HepG2 (cell line): ENCODE measurements at regions not wholly inside any gene's neighbourhood (a gene's known extent, or its start where the extent isn't known, plus 50 kb on each side); places are given as distances from the start of the nearest gene placed in this dataset.

Source experiments
- HNRNPK ChIP-seq: fragments of 200-400 bp; formaldehyde crosslinking; IDR thresholded peaks from 2 replicates; pipeline ENCODE4 v1.6.1; 2018; ENCODE audit warnings: low read length, low read depth, moderate library complexity, mild to moderate bottlenecking; ENCODE audit not compliant: poor library complexity, severe bottlenecking
- NFIB ChIP-seq: sonication (generic); formaldehyde crosslinking; IDR thresholded peaks from 2 replicates; pipeline ENCODE4 v1.9.0; 2021; ENCODE audit warnings: missing genetic modification reagents, mild to moderate bottlenecking, borderline replicate concordance
- SCMH1 ChIP-seq: sonication (generic); formaldehyde crosslinking; IDR thresholded peaks from 2 replicates; pipeline ENCODE4 v1.9.0; 2021; ENCODE audit warnings: missing genetic modification reagents, mild to moderate bottlenecking, borderline replicate concordance
- ZBTB38 ChIP-seq: sonication (generic); formaldehyde crosslinking; IDR thresholded peaks from 2 replicates; pipeline ENCODE4 v1.5.1; 2020; ENCODE audit warnings: mild to moderate bottlenecking, missing genetic modification reagents
- ZNF839 ChIP-seq: sonication (generic); formaldehyde crosslinking; IDR thresholded peaks from 2 replicates; pipeline ENCODE4 v1.4.0; 2020; ENCODE audit warnings: missing genetic modification reagents, mild to moderate bottlenecking, borderline replicate concordance
- TF ChIP-seq, protein P1 (sequence below): sonication (generic); formaldehyde crosslinking; IDR thresholded peaks from 2 replicates; pipeline ENCODE4 v1.4.0; 2020; ENCODE audit warnings: missing genetic modification reagents
- TF ChIP-seq, protein P2 (sequence below): sonication (generic); formaldehyde crosslinking; IDR thresholded peaks from 2 replicates; pipeline ENCODE4 v1.5.1; 2020; ENCODE audit warnings: mild to moderate bottlenecking, missing genetic modification reagents, borderline replicate concordance

DNA sequence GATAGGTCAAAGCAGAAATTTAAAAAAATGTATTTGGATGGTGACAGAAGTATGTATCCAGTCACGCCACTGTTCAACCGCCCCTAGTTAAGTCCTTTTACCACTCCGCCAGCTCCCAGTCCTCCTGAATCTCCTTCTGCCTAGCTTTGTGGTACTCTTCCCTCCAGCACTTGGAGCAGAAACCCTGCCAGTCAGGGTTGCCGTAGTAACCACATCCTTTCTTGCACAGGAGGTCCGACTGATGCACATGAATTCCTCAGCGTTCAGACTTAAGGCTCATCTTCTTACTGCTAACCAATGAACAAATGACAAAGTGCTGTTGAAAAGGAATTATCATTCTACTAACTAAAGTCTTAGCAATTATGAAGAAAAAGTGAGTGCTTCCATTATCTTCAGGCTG, 175.3 kb upstream of the KCTD7 start (continued):
- TF ChIP-seq, protein P1, sequence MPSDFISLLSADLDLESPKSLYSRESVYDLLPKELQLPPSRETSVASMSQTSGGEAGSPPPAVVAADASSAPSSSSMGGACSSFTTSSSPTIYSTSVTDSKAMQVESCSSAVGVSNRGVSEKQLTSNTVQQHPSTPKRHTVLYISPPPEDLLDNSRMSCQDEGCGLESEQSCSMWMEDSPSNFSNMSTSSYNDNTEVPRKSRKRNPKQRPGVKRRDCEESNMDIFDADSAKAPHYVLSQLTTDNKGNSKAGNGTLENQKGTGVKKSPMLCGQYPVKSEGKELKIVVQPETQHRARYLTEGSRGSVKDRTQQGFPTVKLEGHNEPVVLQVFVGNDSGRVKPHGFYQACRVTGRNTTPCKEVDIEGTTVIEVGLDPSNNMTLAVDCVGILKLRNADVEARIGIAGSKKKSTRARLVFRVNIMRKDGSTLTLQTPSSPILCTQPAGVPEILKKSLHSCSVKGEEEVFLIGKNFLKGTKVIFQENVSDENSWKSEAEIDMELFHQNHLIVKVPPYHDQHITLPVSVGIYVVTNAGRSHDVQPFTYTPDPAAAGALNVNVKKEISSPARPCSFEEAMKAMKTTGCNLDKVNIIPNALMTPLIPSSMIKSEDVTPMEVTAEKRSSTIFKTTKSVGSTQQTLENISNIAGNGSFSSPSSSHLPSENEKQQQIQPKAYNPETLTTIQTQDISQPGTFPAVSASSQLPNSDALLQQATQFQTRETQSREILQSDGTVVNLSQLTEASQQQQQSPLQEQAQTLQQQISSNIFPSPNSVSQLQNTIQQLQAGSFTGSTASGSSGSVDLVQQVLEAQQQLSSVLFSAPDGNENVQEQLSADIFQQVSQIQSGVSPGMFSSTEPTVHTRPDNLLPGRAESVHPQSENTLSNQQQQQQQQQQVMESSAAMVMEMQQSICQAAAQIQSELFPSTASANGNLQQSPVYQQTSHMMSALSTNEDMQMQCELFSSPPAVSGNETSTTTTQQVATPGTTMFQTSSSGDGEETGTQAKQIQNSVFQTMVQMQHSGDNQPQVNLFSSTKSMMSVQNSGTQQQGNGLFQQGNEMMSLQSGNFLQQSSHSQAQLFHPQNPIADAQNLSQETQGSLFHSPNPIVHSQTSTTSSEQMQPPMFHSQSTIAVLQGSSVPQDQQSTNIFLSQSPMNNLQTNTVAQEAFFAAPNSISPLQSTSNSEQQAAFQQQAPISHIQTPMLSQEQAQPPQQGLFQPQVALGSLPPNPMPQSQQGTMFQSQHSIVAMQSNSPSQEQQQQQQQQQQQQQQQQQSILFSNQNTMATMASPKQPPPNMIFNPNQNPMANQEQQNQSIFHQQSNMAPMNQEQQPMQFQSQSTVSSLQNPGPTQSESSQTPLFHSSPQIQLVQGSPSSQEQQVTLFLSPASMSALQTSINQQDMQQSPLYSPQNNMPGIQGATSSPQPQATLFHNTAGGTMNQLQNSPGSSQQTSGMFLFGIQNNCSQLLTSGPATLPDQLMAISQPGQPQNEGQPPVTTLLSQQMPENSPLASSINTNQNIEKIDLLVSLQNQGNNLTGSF (CRISPR knock-in tag) = no peak
- TF ChIP-seq ZBTB38 (CRISPR knock-in tag) = no peak
- no peak for TF ChIP-seq SCMH1 (CRISPR knock-in tag)
- no peak for TF ChIP-seq ZNF839 (CRISPR knock-in tag)
- no peak for TF ChIP-seq NFIB (CRISPR knock-in tag)
- no peak for TF ChIP-seq HNRNPK
- TF ChIP-seq, protein P2, sequence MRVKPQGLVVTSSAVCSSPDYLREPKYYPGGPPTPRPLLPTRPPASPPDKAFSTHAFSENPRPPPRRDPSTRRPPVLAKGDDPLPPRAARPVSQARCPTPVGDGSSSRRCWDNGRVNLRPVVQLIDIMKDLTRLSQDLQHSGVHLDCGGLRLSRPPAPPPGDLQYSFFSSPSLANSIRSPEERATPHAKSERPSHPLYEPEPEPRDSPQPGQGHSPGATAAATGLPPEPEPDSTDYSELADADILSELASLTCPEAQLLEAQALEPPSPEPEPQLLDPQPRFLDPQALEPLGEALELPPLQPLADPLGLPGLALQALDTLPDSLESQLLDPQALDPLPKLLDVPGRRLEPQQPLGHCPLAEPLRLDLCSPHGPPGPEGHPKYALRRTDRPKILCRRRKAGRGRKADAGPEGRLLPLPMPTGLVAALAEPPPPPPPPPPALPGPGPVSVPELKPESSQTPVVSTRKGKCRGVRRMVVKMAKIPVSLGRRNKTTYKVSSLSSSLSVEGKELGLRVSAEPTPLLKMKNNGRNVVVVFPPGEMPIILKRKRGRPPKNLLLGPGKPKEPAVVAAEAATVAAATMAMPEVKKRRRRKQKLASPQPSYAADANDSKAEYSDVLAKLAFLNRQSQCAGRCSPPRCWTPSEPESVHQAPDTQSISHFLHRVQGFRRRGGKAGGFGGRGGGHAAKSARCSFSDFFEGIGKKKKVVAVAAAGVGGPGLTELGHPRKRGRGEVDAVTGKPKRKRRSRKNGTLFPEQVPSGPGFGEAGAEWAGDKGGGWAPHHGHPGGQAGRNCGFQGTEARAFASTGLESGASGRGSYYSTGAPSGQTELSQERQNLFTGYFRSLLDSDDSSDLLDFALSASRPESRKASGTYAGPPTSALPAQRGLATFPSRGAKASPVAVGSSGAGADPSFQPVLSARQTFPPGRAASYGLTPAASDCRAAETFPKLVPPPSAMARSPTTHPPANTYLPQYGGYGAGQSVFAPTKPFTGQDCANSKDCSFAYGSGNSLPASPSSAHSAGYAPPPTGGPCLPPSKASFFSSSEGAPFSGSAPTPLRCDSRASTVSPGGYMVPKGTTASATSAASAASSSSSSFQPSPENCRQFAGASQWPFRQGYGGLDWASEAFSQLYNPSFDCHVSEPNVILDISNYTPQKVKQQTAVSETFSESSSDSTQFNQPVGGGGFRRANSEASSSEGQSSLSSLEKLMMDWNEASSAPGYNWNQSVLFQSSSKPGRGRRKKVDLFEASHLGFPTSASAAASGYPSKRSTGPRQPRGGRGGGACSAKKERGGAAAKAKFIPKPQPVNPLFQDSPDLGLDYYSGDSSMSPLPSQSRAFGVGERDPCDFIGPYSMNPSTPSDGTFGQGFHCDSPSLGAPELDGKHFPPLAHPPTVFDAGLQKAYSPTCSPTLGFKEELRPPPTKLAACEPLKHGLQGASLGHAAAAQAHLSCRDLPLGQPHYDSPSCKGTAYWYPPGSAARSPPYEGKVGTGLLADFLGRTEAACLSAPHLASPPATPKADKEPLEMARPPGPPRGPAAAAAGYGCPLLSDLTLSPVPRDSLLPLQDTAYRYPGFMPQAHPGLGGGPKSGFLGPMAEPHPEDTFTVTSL (CRISPR knock-in tag) = no peak
